SW 1271 (cell line): ENCODE measurements at regions not wholly inside any gene's neighbourhood (a gene's known extent, or its start where the extent isn't known, plus 50 kb on each side); places are given as distances from the start of the nearest gene placed in this dataset.
"Not testable (repeated sequence)": the region's sequence is repeated elsewhere in the genome, so short reads cannot be mapped to it uniquely, and the experiment has no call there.

Experiments used
- DNase-seq, 2 experiments: peaks; one replicate each; lab custom pipeline; 2025; lab: John Stamatoyannopoulos, UW

DNA sequence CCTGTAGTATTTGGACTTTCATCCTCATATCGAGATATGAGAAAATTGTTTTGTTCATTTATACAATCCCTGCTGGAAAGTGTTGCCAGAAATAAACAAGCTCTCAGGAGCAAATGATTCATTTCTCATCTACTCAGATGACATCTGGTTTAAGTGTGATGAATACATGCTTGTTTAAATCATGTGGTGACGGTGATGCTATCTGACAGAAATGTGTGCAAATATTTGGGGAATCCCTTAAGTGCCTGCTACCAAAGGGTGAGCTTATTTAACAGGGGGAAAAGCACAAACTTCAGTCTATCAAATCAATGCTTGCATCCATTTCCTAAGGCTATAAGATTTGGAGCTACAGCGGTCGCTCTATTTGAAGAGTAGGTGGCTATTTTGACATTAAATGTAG is 368.3 kb upstream of the SASH1 start:
- no peak for DNase-seq

DNA sequence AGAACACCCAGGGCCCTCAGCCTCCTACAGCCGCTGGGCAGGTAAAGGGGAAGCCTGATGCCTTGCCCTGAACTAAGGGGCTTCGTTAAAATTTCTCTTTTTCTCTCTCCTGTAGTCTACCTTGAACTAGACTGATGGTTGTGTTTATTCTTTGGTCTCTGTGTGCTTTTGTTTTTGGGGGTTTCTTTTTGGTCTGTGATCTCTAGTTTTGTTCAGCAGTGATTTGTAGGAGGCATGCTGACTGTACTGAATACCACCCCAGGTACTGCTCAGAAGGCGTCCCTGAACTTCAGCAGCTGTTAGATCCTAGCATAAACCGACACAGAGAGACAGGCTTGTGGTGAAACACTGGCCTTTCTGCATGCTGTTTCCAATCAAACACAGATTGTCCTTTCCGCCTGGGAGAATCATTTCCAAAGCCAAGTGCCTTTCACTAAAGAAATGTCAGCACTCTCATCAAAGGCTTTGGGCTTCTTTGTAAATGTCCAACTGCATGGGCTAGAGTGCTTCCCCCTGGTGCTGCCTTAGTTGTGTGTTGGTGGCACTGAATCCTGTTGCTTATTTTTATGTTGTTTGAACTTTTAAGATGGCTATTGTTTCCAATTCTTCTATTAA is 364.7 kb upstream of the SASH1 start:
- no peak for DNase-seq

- DNase-seq = no peak
These were observed 362.7 kb upstream of the SASH1 start for GRCh38 chr6:147979966-147980365.

DNA sequence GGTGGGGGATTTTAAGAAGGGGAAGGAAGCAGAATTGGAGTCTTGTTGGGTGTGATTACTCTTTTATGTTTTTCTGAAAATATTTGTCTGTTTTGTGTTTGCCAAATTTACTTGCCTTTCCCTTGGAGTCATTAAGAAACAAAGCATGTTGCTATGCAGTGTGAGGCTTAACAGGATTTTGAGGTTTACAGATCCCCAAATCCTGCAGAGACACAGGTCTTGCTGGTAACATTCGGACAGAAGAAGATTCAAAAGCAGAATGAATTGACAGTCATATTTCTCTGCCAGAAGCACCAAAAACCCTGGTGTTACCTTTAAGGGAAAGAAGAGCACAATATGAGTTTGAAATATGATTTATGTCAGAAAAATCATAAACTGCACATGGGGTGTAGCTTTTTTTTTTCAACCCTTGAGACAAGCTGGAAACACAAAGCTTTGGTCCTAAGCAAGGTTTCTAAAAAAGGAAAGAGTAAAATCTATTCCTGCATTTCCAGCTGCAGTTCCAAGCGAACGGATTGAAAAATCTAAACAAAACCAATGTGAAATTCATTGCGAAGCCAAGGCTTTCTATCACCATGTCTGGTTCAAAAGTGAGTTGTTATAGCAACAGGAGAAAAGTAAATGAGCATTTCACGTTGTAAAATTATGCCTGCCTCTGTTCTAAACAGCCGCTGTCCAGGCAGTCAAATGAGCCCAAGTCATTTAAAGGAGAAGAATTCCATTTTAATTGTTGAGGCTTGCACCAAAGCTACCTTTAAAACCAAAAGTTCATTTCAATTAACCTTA is 358.9 kb upstream of the SASH1 start:
- DNase-seq = no peak

DNA sequence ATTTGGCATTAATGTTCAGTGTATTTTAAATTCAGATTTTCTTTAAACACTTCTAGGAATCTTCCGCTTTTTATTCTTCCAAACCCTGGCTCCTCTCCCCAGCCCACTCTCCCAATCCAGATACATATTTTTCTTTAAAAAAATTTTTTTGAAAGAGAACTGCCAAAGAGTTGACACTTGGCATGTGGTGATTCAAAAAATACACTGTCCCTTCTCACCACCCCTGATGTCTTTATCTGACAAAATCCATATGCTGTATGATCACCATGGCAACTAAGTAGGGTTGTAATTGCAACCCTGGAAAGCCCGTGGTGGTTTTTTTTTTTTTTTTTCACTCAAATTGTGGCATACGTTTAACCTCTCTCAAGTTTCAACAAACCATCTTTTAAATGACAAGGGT is 355.8 kb upstream of the SASH1 start:
- DNase-seq = no peak

DNA sequence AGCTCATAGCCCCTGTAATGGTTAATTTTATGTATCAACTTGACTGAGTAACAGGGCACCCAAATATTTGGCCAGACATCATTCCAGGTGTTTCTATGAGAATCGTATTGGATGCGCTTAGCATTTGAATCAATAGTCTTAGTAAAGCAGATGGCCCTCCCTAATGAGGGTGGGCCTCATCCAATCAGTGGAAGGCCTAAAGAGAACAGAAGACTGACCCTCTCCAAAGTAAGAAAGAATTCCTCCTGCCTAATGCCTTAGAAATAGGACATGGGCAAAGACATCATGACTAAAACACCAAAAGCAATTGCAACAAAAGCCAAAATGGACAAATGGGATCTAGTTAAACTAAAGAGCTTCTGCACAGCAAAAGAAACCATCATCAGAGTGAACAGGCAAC is 352.5 kb upstream of the SASH1 start:
- DNase-seq = no peak

- no peak for DNase-seq
These were observed 350.7 kb upstream of the SASH1 start for GRCh38 chr6:147991961-147992360.

- no peak for DNase-seq
These were observed 343.6 kb upstream of the SASH1 start for GRCh38 chr6:147999001-147999540.

- DNase-seq = no peak
These were observed 340.6 kb upstream of the SASH1 start for GRCh38 chr6:148001844-148002642.

- no peak for DNase-seq
These were observed 338.0 kb upstream of the SASH1 start for GRCh38 chr6:148004651-148005050.

- DNase-seq = no peak
These were observed 336.8 kb upstream of the SASH1 start for GRCh38 chr6:148005806-148006205.

GRCh38 chr6:148010516-148010915 is 332.1 kb upstream of the SASH1 start:
- not testable (repeated sequence) for DNase-seq

DNA sequence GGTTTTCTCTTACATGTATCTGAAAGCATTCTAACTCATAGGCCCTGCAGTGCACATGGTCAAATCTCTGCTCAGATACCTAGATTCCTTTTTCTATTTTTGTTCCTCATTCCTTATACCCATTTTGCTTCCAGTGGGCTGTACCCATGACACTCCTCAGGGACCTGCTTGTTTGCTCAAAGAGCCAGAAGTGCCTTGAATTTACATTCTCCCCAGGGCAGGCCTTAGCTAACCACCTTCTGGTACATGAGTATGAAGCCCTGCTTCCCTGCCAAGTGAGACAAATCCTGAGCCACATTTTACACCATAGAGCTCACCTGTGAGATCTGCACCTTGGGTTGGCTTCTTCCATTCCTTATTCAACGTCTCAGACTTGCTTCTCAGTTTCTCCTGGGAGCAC is 326.6 kb upstream of the SASH1 start:
- no peak for DNase-seq

DNA sequence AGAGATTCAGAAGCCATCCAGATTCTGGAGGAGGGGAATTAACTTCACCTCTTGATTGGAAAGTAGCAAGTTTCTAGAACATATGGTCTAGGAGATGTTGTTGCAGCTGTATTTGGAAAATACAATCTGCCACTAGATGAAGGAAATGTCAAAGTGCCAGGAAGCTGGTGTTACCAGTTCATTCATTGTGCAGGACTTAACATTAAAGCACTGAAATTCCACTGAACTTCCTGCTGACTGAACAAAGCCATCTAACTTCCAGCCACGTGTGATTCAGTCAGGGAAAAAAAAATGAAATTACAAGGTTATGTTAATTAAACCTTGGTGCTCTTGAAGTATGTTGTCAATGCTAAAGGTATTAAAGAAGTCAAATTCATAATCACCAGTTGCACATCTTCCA is 321.5 kb upstream of the SASH1 start:
- DNase-seq = no peak

- DNase-seq = no peak
These were observed 320.9 kb upstream of the SASH1 start for GRCh38 chr6:148021699-148022098.

DNA sequence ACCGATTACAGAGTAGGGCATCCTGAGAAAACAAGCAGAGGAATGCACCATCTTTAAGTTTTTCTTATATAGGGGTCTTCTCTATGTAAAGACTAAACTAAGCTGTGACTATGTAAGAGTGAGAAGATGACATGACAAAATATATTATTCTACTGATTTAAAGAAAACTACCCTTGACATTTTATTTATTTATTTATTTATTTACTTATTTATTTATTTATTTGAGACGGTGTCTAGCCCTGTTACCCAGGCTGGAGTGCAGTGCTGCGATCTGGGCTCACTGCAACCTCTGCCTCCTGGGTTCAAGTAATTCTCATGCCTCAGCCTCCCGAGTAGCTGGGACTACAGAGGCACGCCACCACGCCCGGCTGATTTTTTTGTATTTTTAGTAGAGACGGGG is 320.4 kb upstream of the SASH1 start:
- DNase-seq = not testable (repeated sequence)

- DNase-seq = no peak
These were observed 315.4 kb upstream of the SASH1 start for GRCh38 chr6:148027201-148027600.

- DNase-seq = no peak
These were observed 306.7 kb upstream of the SASH1 start for GRCh38 chr6:148035806-148036390.

DNA sequence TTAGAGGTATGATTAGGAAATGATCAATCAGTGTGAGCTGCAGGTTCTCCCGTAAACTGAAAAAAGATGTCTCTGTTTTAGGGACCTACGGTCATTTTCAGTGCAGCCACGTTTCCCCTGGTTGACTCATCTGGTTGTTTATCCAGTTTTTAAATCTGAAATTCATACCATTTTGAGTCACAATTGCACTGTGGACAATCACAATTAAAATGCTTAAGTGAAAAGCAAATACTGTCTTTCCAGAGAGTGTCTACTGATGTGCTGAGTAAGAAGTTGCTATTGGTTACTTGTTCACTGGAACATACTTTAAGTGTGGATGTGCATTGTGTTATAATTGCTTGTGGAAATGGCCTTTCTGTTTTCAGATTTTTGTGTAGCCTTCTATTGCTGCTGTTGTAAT is 305.1 kb upstream of the SASH1 start:
- DNase-seq = no peak

- DNase-seq = no peak
These were observed 301.1 kb upstream of the SASH1 start for GRCh38 chr6:148041546-148041945.

GRCh38 chr6:148042536-148042935 is 300.1 kb upstream of the SASH1 start:
- DNase-seq = no peak

GRCh38 chr6:148044261-148044751 is 298.3 kb upstream of the SASH1 start:
- DNase-seq = no peak
